Endodermal cell (in vitro differentiated cells): ENCODE measurements at regions not wholly inside any gene's neighbourhood (a gene's known extent, or its start where the extent isn't known, plus 50 kb on each side); places are given as distances from the start of the nearest gene placed in this dataset.
"Not testable (repeated sequence)": the region's sequence is repeated elsewhere in the genome, so short reads cannot be mapped to it uniquely, and the experiment has no call there.

Experiments used
- DNase-seq: peaks from one replicate; pipeline ENCODE4 v3.0.0-alpha.2; 2017
- H3K27ac ChIP-seq: 2 replicates; pipeline ENCODE4 v1.5.1; 2013; ENCODE audit warnings: mild to moderate bottlenecking, low read depth, low read length, moderate library complexity
- H3K27me3 ChIP-seq: 2 replicates; pipeline ENCODE4 v1.6.1; 2013; ENCODE audit warnings: mild to moderate bottlenecking, low read length, moderate library complexity; ENCODE audit not compliant: insufficient read depth, control insufficient read depth, poor library complexity, severe bottlenecking
- H3K36me3 ChIP-seq: 2 replicates; pipeline ENCODE4 v1.7.0; 2013; ENCODE audit warnings: mild to moderate bottlenecking, low read length, moderate library complexity; ENCODE audit not compliant: control insufficient read depth, insufficient read depth
- H3K4me1 ChIP-seq: one replicate; pipeline ENCODE4 v1.7.0; 2013; ENCODE audit warnings: low read length; ENCODE audit not compliant: control insufficient read depth, insufficient read depth
- H3K4me3 ChIP-seq: 2 replicates; pipeline ENCODE4 v1.5.1; 2013; ENCODE audit warnings: mild to moderate bottlenecking, low read length, moderate library complexity
- H3K9ac ChIP-seq: 2 replicates; pipeline ENCODE4 v1.6.1; 2013; ENCODE audit warnings: mild to moderate bottlenecking, low read length, moderate library complexity; ENCODE audit not compliant: poor library complexity, severe bottlenecking; ENCODE audit errors: extremely low read depth
- H3K9me3 ChIP-seq: 2 replicates; pipeline ENCODE4 v1.6.1; 2013; ENCODE audit warnings: mild to moderate bottlenecking, low read length, moderate library complexity; ENCODE audit not compliant: control insufficient read depth
- H3K27ac Mint-ChIP-seq: 2 replicates; pipeline ENCODE4 v1.8.0; 2020; ENCODE audit warnings: mixed read lengths
- H3K27me3 Mint-ChIP-seq: 2 replicates; pipeline ENCODE4 v1.8.0; 2021; ENCODE audit warnings: mild to moderate bottlenecking, mixed read lengths; ENCODE audit not compliant: insufficient read depth
- H3K36me3 Mint-ChIP-seq: 2 replicates; pipeline ENCODE4 v1.8.0; 2020; ENCODE audit warnings: low read depth, mixed read lengths
- H3K4me1 Mint-ChIP-seq: 2 replicates; pipeline ENCODE4 v1.8.0; 2020; ENCODE audit warnings: mixed read lengths
- H3K4me3 Mint-ChIP-seq: 2 replicates; pipeline ENCODE4 v1.8.0; 2020; ENCODE audit warnings: mild to moderate bottlenecking, moderate library complexity, mixed read lengths
- H3K9me3 Mint-ChIP-seq: 2 replicates; pipeline ENCODE4 v1.8.0; 2020; ENCODE audit warnings: mild to moderate bottlenecking, mixed read lengths
- WGBS, 2 experiments: methylation state at CpG; one replicate each; pipeline versions ENCODE4 v1.1.5 to v1.1.7; 2013; ENCODE audit warnings: missing lambda C conversion rate in 2 of 2, mixed read lengths in 1 of 2; ENCODE audit not compliant: insufficient coverage in 1 of 2, insufficient read length in 1 of 2; 5-methylcytosine and 5-hydroxymethylcytosine counted together
- TF ChIP-seq, protein P1 (sequence below): fragments of 200-600 bp; sonication (generic); conservative IDR thresholded peaks from 2 replicates; pipeline ENCODE4 v1.5.0; 2021; ENCODE audit warnings: antibody characterized with exemption, mild to moderate bottlenecking

- Mint-ChIP-seq H3K4me1 (no peaks in the 10 kb centered on the region), H3K27me3 (peaks cover 4% of the 10 kb centered on the region), H3K4me3 (no peak overlapping the region), H3K27ac (no peak overlapping the region), H3K9me3 (peaks cover 10% of the 10 kb centered on the region), H3K36me3 (no peaks in the 10 kb centered on the region)
- H3K36me3 ChIP-seq: no peaks in the 10 kb centered on the region
- H3K27me3 ChIP-seq: no peaks in the 10 kb centered on the region
- no peaks in the 10 kb centered on the region for H3K4me1 ChIP-seq
- no peak for DNase-seq
- WGBS, 2 experiments: 80 to 100% methylated on average over 1 to 4 of the region's 4 CpGs
- H3K9me3 ChIP-seq: peaks cover under 1% of the 10 kb centered on the region
- no peak overlapping the region for H3K4me3 ChIP-seq
- no peak overlapping the region for H3K9ac ChIP-seq
- TF ChIP-seq, protein P1, sequence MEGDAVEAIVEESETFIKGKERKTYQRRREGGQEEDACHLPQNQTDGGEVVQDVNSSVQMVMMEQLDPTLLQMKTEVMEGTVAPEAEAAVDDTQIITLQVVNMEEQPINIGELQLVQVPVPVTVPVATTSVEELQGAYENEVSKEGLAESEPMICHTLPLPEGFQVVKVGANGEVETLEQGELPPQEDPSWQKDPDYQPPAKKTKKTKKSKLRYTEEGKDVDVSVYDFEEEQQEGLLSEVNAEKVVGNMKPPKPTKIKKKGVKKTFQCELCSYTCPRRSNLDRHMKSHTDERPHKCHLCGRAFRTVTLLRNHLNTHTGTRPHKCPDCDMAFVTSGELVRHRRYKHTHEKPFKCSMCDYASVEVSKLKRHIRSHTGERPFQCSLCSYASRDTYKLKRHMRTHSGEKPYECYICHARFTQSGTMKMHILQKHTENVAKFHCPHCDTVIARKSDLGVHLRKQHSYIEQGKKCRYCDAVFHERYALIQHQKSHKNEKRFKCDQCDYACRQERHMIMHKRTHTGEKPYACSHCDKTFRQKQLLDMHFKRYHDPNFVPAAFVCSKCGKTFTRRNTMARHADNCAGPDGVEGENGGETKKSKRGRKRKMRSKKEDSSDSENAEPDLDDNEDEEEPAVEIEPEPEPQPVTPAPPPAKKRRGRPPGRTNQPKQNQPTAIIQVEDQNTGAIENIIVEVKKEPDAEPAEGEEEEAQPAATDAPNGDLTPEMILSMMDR: peak; percentile 53
- no peak overlapping the region for H3K27ac ChIP-seq
These were observed 58.6 kb upstream of the CCDC80 start for GRCh38 chr3:112699436-112699978.

DNA sequence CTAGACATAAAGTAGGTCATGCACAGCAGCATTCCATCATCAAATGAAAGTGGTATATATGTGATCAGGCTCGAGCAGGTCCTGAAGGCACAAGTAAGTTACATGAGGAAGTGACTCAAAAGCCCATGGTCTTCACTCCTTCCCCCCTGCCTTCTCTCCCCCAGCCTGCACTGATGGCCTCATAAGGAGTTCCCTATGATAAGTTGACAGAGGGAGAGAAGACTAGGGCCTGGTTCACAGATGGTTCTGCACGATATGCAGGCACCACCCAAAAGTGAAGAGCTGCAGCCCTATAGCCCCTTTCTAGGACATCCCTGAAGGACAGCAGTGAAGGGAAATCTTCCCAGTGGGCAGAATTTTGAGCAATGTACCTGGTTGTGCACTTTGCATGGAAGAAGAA is 57.5 kb upstream of the CCDC80 start:
- not testable (repeated sequence) for H3K4me3 ChIP-seq, H3K27me3 Mint-ChIP-seq, H3K9ac ChIP-seq, H3K4me3 Mint-ChIP-seq, H3K4me1 ChIP-seq, H3K36me3 Mint-ChIP-seq, H3K27me3 ChIP-seq, H3K4me1 Mint-ChIP-seq, H3K27ac ChIP-seq, H3K27ac Mint-ChIP-seq, H3K36me3 ChIP-seq, DNase-seq
- 98 to 100% methylated on average over 1 to 2 of the region's 2 CpGs for WGBS, 2 experiments
- peaks cover 11% of the 10 kb centered on the region for H3K9me3 ChIP-seq
- peaks cover 15% of the 10 kb centered on the region for H3K9me3 Mint-ChIP-seq

- H3K4me1 ChIP-seq, H3K27ac ChIP-seq, H3K36me3 Mint-ChIP-seq, H3K9ac ChIP-seq, H3K36me3 ChIP-seq, H3K27ac Mint-ChIP-seq, DNase-seq, H3K27me3 Mint-ChIP-seq, H3K4me3 Mint-ChIP-seq, H3K27me3 ChIP-seq, H3K4me3 ChIP-seq: not testable (repeated sequence)
- peaks cover 13% of the 10 kb centered on the region for H3K9me3 ChIP-seq
- H3K9me3 Mint-ChIP-seq: peaks cover 21% of the 10 kb centered on the region
- 91% methylated on average over 3 of the region's 3 CpGs; no CpG with 5 or more reads in 1 of the 2 experiments for WGBS, 2 experiments
- H3K4me1 Mint-ChIP-seq: peaks cover 14% of the 10 kb centered on the region
These were observed 55.3 kb upstream of the CCDC80 start for GRCh38 chr3:112696244-112696643.

- H3K4me1 Mint-ChIP-seq: peaks cover 14% of the 10 kb centered on the region
These were observed 54.6 kb upstream of the CCDC80 start for GRCh38 chr3:112695377-112696108.

DNA sequence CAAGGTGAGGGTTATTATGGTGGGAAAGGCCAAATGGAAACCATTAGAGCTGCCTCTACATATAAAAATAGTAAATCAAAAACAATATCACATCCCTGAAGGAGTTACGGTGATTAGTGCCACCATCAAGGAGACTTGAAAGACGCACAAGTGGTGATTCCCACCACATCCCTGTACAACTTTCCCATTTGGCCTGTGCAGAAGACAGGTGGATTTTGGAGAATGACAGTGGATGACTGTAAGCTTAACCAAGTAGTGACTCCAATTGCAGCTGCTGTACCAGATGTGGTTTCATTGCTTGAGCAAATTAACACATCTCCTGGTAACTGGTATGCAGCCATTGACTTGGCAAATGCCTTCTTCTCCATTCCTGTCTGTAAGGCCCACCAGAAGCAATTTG is 54.0 kb upstream of the CCDC80 start:
- not testable (repeated sequence) for H3K9ac ChIP-seq
- 89 to 100% methylated on average over 1 to 2 of the region's 2 CpGs for WGBS, 2 experiments

More at GRCh38 chr3:112695377-112696108, 54.6 kb upstream of the CCDC80 start:
- not testable (repeated sequence) for H3K9ac ChIP-seq, H3K27ac ChIP-seq, DNase-seq, H3K36me3 Mint-ChIP-seq, H3K27me3 ChIP-seq, H3K36me3 ChIP-seq, H3K4me3 Mint-ChIP-seq, H3K27me3 Mint-ChIP-seq, H3K4me3 ChIP-seq, H3K4me1 ChIP-seq, H3K27ac Mint-ChIP-seq
- peaks cover 13% of the 10 kb centered on the region for H3K9me3 ChIP-seq
- WGBS, 2 experiments: 82% methylated on average over 2 of the region's 3 CpGs; no CpG with 5 or more reads in 1 of the 2 experiments
- peaks cover 16% of the 10 kb centered on the region for H3K9me3 Mint-ChIP-seq

More for the DNA sequence above, 54.0 kb upstream of the CCDC80 start:
- not testable (repeated sequence) for H3K27ac ChIP-seq, H3K4me3 Mint-ChIP-seq, H3K4me3 ChIP-seq, H3K36me3 Mint-ChIP-seq, H3K36me3 ChIP-seq, H3K27me3 Mint-ChIP-seq, H3K27ac Mint-ChIP-seq, H3K4me1 ChIP-seq, DNase-seq, H3K27me3 ChIP-seq
- H3K4me1 Mint-ChIP-seq: peaks cover 14% of the 10 kb centered on the region
- H3K9me3 Mint-ChIP-seq: peaks cover 16% of the 10 kb centered on the region
- H3K9me3 ChIP-seq: peaks cover 13% of the 10 kb centered on the region
